NB4 (cell line): ENCODE measurements at regions not wholly inside any gene's neighbourhood (a gene's known extent, or its start where the extent isn't known, plus 50 kb on each side); places are given as distances from the start of the nearest gene placed in this dataset.

Experiments used
- MYC ChIP-seq: IDR thresholded peaks from 2 replicates; pipeline ENCODE4 v1.6.1; 2011; ENCODE audit warnings: low read depth, low read length
- POLR2A ChIP-seq: IDR thresholded peaks from 2 replicates; pipeline ENCODE4 v1.6.1; 2011; ENCODE audit warnings: mild to moderate bottlenecking; ENCODE audit not compliant: insufficient read length; ENCODE audit errors: extremely low read depth
- TF ChIP-seq, protein P1 (sequence below): IDR thresholded peaks from one replicate; pipeline ENCODE4 v1.5.1; 2012; ENCODE audit warnings: low read depth, low read length

DNA sequence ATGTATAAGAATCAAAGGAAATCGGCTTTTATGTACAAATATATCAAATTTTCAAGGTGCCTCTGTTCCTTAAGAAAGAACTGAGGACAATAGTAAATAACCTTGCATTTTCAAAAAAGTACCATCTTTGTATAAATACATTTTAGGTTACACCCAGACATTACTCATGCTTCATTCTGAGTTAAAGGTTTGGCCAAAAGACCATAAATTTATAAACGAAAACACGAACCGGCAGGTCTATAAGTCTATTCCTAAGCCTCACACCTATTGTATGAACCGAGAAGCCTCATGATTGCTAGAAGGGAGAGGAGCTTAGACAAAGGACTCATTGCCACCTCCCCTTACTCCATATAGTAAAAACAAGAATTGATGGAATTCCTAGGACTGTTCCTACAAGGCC lies 94.6 kb upstream of the PSMD7 start:
- TF ChIP-seq, protein P1, sequence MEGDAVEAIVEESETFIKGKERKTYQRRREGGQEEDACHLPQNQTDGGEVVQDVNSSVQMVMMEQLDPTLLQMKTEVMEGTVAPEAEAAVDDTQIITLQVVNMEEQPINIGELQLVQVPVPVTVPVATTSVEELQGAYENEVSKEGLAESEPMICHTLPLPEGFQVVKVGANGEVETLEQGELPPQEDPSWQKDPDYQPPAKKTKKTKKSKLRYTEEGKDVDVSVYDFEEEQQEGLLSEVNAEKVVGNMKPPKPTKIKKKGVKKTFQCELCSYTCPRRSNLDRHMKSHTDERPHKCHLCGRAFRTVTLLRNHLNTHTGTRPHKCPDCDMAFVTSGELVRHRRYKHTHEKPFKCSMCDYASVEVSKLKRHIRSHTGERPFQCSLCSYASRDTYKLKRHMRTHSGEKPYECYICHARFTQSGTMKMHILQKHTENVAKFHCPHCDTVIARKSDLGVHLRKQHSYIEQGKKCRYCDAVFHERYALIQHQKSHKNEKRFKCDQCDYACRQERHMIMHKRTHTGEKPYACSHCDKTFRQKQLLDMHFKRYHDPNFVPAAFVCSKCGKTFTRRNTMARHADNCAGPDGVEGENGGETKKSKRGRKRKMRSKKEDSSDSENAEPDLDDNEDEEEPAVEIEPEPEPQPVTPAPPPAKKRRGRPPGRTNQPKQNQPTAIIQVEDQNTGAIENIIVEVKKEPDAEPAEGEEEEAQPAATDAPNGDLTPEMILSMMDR = no peak
- TF ChIP-seq POLR2A (no peak), MYC (no peak)
